ENCODE measurements at regions not wholly inside any gene's neighbourhood (a gene's known extent, or its start where the extent isn't known, plus 50 kb on each side); places are given as distances from the start of the nearest gene placed in this dataset.
"Not testable (repeated sequence)": the region's sequence is repeated elsewhere in the genome, so short reads cannot be mapped to it uniquely, and the experiment has no call there.

DNA sequence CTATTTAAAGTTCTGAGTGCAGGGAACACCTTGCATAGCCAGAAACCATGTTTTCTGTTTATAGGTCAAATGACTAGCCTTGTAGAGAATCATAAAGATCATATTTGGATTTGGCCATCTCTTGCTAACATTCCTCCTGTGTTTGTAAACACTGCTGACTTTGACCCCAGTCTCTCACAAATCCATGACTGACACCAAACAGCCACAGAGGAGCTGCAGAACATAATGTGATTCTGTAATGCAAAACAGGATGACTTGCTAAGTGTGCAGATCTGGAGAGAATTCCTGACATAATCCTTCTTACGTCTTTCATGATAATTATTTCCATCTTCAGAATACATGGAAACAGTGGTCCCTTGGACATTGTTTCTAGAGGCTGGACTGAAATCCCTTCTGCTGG lies 211.8 kb downstream of the BMP4 start:
- FAIRE-seq (no peak), DNase-seq (ENCODE audit: low spot score) (no peak)

DNA sequence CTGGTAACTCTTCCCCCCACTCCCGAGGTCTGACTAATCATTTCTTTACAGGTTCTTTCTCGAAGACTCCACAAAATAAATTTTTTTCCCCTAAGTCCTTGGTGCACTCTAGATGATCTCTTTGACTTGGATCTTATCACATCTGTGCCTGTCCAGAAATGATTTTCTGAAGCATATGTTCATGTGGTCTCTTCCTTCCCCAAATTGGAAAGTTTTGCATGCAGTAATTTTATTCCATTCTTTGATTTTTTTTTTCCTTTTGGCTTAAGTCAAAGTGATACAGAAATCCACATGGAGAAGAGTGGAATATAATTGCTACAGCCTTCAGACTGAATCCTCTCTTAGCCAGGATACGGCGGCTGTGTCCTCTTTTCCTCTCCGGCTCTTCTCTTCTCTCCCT lies 213.3 kb downstream of the BMP4 start:
- no peak for DNase-seq (ENCODE audit: low spot score)
- no peak for FAIRE-seq

DNA sequence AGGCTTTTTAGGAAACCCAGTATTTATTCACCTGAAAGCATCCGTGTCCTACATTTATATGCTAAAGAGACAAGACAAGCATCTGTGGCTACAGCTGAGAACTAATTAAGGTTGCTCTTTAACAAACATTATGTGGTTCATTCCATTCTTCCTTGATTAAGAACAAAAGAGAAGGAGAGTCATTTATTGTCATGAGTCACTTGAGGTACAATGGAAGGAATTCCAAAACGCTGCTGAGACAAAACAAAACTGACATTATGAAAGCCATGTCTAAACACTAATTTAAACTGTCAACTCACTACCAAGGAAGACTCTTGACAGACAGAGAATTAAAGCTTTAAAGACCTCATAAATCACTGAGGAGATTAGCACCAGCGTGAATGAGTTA lies 214.4 kb downstream of the BMP4 start:
- DNase-seq (ENCODE audit: low spot score) (no peak), FAIRE-seq (no peak)

DNA sequence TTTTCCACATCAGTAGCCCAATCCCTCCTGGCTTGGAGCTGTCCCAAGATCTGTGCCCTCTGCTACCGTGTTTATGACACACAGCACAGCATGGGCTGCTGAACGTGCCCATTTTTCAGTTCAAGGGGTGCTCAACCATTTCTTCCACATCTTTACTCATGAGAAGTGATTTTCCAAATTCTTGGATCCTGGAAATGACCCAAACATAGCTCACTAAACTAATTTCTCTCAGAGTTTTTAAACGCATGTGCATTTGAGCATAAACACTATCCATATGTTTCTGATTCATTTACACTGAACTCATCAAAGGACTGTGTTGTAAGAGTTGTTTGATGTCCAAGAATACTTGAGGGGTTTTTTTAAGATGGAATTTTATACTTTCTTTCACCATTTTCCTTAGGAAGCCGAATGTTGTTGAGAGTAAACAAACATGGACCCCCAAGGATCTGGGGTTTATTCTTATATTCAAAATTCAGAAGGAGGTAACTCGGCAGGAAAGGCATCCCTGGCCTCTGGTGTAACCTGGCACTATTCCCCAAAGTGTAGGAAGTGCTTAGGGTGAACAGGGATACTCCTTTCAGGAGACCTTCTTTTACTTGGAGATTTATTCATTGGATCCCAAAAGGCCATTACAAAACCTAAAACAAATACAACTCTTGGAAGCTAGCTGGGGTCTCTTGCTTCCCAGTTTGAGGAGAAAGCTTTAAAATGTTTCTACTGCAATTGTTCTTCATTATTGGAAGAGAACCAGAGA lies 215.0 kb downstream of the BMP4 start:
- FAIRE-seq = no peak
- DNase-seq (ENCODE audit: low spot score) = no peak

DNA sequence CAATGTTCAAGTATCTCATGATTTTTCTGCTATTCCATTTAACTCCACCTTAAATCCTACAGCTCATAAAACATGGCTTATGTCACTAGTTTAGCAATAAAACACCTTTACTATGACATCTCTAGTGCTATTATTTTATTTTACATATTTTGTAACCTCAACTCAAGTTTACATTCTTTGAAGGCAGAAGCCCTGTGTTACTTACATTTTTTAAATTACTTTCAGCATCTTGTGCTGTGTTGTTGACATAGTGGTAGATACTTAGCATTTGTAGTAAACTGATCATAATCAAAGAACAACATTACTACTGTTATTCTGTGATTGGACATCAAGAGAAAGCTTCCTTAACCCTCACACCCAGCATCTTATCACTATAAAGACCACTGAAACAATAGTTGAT lies 216.1 kb downstream of the BMP4 start:
- no peak for FAIRE-seq

DNA sequence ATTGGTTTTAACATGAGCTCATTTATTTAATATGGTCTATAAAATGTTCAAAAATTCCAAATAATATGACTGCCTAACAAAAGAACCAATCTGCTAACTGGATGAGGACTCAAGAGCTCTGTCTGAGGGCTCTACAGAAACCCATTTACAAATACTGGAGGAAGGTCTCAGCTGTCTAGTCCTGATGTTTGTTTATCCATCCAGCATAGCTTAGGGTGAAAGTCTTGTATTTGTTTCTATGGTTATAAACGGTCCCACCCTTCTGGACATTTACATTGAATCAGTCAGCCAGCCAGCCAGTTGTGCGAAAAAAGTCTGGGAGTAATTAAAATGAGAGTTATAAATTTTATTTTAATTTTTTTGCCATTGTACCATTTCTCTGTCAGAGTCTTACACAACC lies 220.7 kb downstream of the BMP4 start:
- FAIRE-seq = no peak
- DNase-seq (ENCODE audit: low spot score) = no peak

More for the DNA sequence above, 216.1 kb downstream of the BMP4 start:
- DNase-seq (ENCODE audit: low spot score) = no peak

DNA sequence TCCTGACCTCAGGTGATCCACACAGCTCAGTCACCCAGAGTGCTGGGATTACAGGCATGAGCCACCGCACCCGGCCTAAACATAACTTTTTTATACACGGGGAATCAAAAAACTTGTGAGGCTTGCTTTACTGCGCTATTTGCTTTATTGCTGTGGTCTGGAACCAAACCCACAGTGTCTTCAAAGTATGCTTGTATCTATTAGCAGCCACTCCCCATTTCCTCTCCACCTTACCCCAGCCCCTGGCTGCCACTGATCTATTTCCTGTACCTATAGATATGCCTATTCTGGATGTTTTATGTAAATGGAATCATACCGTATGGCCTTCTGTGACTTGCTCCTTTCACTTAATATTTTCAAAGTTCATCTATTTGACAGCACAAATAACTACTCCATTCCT lies 233.4 kb downstream of the BMP4 start:
- DNase-seq (ENCODE audit: low spot score) = no peak
- FAIRE-seq = no peak

DNA sequence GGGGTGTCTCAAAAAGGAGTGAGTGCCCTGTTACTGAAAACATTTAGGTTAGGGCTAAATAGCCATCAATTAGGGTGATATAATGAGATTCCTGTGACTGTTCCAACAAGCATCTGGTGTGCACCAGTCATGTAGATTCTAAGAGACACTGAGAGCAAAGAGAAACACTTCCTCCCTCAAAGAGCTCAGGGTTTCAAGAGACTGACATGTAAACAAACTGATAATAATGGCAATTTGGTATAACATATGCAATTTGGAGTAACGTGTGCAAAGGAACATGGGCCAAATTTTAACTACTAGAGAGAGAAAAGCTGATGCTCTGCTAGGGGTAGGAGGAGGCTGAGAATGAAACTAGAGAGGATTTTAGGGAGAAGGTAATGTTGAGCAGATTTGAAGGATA lies 237.1 kb downstream of the BMP4 start:
- FAIRE-seq (no peak), DNase-seq (ENCODE audit: low spot score) (no peak)

DNA sequence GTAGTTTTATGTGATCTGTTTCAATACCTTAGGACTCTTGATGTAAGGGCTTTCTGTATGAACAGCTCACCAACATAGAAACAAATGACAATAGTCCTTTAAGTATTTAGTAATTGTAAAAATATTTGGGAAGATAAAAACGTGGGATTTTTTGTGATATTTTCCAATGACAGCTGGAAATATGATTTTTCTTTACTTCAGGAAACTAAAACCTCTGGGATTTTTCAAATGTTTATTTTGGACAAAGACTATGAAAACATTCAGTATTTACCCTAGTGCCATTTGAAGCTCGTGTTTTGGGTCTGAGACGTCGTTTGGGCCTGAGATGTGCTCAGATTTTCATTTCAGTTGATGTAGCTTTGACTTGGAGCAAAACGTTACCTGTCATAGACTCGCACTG lies 240.0 kb downstream of the BMP4 start:
- DNase-seq (ENCODE audit: low spot score) (no peak), FAIRE-seq (no peak)

DNA sequence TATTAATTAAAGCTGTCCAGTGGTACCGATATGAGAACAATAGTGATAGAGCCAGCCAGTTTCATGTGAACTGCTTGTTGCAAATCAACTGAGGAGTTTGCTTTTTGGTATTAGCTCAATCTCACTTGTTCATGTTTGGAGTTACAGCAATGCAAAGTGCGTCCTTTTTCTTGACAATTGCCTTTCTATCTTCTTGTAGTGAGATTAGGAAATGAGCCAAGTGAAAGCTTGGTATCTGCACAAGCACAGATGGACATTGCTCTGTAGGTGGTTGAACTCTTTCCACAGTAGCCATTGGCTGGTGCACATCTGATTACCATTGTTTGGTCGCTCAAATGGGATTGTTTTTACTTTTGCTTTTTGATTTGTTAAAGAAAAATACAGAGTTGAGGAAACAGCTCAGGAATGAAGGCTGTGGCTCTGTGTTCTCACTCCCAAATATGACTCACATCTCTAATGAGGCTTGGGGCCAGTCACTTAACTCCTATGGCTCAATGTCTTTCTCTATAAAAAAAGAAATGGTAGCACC lies 241.4 kb downstream of the BMP4 start:
- FAIRE-seq = no peak
- no peak for DNase-seq (ENCODE audit: low spot score)

DNA sequence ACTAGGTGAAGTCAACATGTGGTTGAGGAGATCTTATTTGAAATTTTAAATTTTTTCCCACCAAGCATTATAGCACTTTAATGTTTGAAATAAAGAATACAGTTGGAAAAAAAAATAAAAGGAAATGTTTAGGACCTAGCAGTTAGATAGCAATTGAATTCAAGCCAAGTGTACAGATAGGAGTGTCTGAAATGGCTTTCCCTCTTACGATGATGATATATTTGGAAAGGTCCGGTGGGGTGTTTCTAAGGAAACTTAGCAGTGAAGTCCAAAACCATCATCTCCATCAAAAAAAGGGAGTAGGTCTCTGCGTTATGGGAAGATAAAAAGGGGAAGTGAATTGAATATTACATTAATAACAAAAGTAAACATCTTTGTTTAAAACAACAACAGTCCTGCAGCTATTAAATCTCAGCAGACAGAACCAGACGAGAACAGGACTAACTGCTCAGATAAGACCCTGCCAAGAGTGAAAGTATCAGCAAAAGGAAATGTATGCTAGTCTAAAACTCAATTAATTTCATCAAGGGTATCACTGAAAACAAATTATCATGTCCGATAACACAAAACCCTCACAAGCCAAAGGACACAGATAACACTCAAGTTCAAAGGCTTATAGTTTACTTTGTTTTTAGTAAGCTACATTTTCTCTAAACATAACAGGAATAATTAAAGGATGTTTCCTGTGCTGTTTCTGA lies 242.0 kb downstream of the BMP4 start:
- no peak for FAIRE-seq
- DNase-seq (ENCODE audit: low spot score) = no peak

DNA sequence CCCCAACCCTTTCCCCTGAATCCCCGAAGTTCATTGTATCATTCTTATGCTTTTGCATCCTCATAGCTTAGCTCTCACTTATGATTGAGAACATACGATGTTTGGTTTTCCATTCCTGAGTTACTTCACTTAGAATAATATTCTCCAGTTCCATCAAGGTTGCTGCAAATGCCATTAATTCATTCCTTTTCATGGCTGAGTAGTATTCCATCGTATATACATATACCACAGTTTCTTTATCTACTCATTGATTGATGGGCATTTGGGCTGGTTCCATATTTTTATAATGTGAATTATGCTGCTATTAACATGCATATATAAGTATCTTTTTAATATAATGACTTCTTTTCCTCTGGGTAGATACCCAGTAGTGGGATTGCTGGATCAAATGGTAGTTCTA lies 243.7 kb downstream of the BMP4 start:
- FAIRE-seq; DNase-seq (ENCODE audit: low spot score): not testable (repeated sequence)

DNA sequence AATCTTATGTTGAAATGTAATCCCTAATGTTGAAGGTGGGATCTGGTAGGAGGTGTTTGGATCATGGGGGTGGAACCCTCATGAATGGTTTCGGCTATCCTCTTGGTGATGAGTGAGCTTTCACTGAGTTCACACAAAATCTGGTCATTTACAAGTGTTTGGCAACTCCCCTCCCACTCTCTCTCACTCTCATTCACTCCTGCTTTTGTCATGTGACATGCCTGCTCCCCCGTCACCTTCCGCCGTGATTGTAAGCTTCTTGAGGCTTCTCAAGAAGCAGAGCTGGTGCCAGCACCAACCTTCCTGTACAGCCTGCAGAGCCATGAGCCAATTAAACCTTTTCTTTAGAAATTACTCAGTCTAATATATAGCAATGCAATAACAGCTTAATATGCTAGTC lies 245.4 kb downstream of the BMP4 start:
- no peak for FAIRE-seq
- DNase-seq (ENCODE audit: low spot score) = no peak

DNA sequence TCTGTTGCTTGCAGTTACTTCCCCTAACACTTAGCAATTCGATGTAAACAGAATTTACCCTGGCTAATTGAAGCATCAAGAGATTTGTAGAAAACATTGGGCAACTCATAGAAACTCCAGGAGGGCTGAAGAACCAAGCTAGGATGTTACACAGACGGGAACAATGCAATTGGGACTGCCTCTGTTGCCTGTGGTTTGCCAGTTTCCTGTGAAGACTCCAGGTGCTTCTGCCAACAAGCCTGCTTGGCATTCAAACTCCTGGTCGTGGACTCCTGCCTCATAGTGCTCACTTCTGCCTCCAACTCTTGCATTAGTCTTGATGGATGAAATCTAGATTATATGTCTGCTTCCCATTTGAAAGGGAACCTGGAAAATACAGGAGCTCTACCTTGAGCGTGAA lies 246.0 kb downstream of the BMP4 start:
- DNase-seq (ENCODE audit: low spot score) (no peak), FAIRE-seq (no peak)

DNA sequence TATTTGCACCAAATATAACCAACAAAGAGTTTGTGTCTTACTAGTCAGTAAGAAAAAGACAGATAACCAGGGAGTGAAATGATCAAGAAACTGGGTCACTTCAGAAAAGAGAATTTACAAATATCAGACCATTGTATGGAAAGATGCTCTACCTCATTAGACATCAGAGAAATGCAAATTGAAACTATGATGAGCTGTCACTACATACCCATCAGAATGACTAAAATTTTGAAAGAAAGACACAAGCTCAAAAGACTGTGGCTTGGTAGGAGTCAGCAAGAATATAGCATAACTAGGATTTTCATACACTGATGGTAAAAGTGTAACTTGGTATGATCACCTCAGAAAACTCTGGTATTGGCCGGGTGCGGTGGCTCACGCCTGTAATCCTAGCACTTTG lies 247.2 kb downstream of the BMP4 start:
- FAIRE-seq = no peak
- no peak for DNase-seq (ENCODE audit: low spot score)

DNA sequence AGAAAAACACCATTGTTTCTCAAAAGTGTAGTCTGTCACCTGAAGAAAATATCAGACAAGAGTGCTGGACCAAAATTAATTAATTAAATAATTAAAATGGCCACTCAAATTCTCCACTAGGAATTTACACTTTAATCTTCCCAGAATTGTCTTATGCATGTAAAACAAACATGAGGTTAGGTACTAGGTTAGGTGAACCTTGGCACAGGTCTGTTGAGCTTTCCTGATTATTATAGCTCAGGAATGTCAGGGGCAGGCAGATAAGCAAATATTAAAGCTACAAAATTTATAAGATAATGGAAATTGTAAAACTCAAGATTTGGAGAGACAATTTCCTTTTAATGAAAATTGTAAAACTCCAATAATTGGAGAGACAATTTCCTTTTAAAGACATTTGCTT lies 253.2 kb downstream of the BMP4 start:
- FAIRE-seq (no peak), DNase-seq (ENCODE audit: low spot score) (no peak)

DNA sequence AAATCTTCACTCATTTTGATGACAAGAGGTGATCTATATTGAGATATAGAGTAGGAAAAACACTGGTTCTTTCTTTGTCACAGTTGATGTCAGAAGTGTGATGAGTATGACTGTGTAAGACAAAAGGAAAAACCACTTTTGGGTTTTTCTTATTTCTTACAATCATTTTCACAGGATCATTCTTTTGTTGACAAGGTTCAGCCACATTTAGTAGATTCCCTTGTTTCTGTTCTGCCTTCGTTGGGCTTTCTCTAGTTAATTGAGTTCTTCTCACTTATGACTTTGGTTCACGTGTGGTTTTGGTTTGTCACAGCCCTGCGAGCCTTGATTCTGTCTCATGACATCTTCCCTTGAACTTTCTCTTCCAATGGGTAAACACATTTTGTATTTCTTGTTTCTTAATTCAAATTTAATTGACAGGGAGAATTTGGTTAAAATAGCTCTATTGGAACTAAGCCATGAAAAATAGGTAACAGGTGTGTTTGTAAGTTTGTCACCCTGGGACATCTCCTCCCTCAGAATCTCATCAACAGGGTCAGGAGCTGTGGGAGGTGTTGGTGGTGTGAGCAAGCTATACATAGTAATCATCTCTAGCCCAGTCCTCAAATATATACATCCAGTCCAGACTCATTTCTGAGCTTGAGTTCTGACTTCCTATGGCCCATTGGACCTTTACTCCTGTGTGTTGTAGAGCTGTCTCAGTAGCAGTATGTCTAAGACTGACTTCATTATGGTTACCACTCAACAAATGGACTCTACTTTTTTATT lies 255.3 kb downstream of the BMP4 start:
- no peak for DNase-seq (ENCODE audit: low spot score)
- no peak for FAIRE-seq

DNA sequence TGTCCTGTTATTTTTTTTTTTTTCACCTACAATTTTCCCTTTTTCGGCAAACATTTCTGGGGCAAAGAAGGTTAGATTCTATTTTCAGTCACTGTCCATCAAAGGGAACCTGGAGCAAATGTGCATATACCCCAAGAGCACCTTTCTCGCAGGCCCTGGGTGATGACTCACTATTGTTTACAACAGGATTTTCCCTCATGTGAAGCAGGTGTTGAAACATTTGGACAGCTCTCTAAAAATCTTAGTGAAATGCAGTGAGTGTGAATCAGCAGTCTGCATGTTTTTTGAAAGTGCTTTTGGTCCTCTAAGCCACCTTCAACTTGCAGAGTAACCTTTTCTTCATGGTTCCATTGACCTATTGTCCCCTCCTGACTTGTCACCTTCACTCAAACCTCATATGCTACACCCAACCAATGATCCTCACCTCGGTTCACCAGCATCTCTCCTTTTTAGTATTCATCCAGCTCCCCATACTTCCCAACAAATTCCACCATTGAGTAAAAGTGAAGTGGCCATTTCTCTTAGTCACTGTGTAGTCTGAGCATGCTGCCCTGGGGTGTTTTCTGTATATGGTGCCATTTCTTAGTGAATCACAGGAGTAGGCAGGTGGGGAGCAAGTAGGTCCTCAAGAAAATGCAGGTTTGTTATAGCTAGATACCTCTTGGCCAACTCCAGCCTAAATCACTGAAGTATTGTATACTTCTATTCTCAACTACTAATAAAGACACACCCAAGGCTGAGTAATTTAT lies 260.2 kb downstream of the BMP4 start:
- DNase-seq (ENCODE audit: low spot score) (no peak), FAIRE-seq (no peak)

DNA sequence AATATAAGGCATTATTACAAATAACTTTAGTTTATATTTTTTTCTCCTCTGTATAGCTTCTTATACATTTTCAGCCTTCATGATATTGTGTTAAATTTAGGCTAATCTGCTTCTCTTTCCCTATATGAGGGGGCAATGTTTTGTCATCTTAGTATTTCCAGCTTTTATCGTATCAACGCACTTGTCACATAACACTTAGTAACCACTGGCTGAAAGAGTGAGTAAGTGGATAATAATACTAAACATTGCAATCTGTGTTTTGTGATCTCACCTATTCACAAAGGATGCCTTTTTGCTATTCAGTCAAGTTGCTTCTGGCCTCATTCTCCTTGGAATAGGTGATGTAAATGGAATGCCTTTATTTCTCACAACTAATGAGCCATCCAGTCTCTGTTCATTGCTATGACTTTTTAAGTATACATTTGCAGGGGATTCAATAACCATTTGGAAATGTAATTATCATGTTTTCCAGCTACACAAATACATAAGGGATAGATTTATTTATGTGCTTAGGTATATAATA lies 260.9 kb downstream of the BMP4 start:
- no peak for DNase-seq (ENCODE audit: low spot score)
- no peak for FAIRE-seq

DNA sequence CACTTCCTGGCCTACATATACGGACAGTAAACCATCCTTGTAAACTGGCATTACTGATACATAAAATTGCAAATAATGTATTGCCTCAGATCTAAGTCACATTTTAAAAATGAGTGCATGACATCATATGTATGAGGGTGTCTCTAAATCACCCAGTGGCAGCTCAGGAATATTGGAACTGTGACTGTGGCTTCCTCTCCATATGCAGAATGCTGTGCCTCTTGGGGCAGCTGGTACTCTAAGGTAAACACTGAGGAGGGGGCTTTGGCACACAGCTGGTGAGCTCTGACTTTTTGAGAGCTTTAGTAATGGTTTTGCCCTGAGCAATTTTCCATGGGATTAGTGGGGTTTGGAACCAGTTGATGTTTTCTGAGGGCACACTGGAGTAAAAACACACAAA lies 263.7 kb downstream of the BMP4 start:
- FAIRE-seq (no peak), DNase-seq (ENCODE audit: low spot score) (no peak)

DNA sequence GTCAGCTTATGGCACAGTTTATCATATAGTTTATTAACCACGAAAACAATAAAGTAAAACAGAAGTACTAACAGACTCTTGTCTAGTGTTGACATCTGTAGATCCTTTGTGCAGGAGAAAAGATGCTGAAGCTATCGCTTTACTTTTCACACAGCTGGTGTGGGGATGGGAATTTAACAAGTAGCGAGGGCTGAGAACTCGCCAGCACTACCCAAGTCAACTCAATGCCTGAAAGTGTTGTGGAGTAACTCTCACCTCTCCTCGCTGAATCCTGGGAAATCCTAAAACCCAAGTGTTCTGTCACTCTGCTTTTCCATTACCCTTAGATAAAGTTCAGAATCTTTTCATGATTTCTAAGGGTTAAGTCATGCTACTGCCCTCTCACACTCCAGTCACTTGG lies 264.2 kb downstream of the BMP4 start:
- no peak for FAIRE-seq

More for the DNA sequence above, 264.2 kb downstream of the BMP4 start:
- no peak for DNase-seq (ENCODE audit: low spot score)
